ENCODE measurements at regions not wholly inside any gene's neighbourhood (a gene's known extent, or its start where the extent isn't known, plus 50 kb on each side); places are given as distances from the start of the nearest gene placed in this dataset.

GRCh38 chr5:63439537-63439936 is 522.7 kb downstream of the HTR1A start:
- no peak overlapping the region for H3K18ac ChIP-seq (ENCODE audit: low read depth, low read length)
- in situ Hi-C loops (cut with MboI; ENCODE audit: low sequenced_read_pairs) (no loop called here), intact Hi-C loops (cut with micrococcal nuclease) (no loop called here), dilution Hi-C loops (cut with HindIII; ENCODE audit: low sequenced_read_pairs, unreplicated experiment) (no loop called here)
- no peaks in the 10 kb centered on the region for H3K27me3 ChIP-seq (ENCODE audit: control insufficient read depth, insufficient read depth, low read length)
- WGBS, 2 experiments (ENCODE audit: extremely low coverage in 2 of 2, insufficient read length in 1 of 2), result no CpG with 5 or more reads among the region's 3 CpGs
- H3K4me1 ChIP-seq (ENCODE audit: control insufficient read depth, insufficient read depth, low read length), result no peaks in the 10 kb centered on the region
- H3K56ac ChIP-seq (ENCODE audit: extremely low read depth, insufficient read depth, low read length), result no peak overlapping the region
- H2BK15ac ChIP-seq (ENCODE audit: low read depth, low read length), result no peak overlapping the region
- no peak overlapping the region for H3K4me2 ChIP-seq (ENCODE audit: low read depth, low read length)
- H4K8ac ChIP-seq (ENCODE audit: low read depth in 2 of 2, low read length in 2 of 2), result no peak overlapping the region
- no peaks in the 10 kb centered on the region for H3K9me1 ChIP-seq (ENCODE audit: insufficient read depth, low read length)
- H4K5ac ChIP-seq (ENCODE audit: low read depth, low read length), result no peak overlapping the region
- no peak overlapping the region for H2AK5ac ChIP-seq (ENCODE audit: low read depth, low read length)
- ChIA-PET POLR2A (ENCODE audit: unreplicated experiment) (no interaction called here), CTCF (no interaction called here)
- H4K91ac ChIP-seq (ENCODE audit: insufficient read depth, low read depth, low read length), result no peak overlapping the region
- H2BK20ac ChIP-seq (ENCODE audit: low read depth, low read length), result no peak overlapping the region
- BruUV-seq (replicated peaks), result no TSS peak
- H2AK9ac ChIP-seq (replicated peaks; ENCODE audit: low read depth, low read length, poor library complexity), result no peak overlapping the region
- no peaks in the 10 kb centered on the region for H4K20me1 ChIP-seq (ENCODE audit: insufficient read depth, low read length)
- H2BK120ac ChIP-seq (ENCODE audit: low read depth, low read length), result no peak overlapping the region
- no peak overlapping the region for H3K27ac ChIP-seq (ENCODE audit: insufficient read depth, low read length)
- H3K14ac ChIP-seq (replicated peaks; ENCODE audit: low read depth, low read length), result no peak overlapping the region
- no peak overlapping the region for H3K4me3 ChIP-seq (ENCODE audit: insufficient read depth, low read depth, low read length)
- no peak overlapping the region for H2BK5ac ChIP-seq (ENCODE audit: low read depth, low read length, poor library complexity, severe bottlenecking)
- DNase-seq, result no peak
- TF ChIP-seq CHD1 (IDR thresholded peaks at IDR 0.05; ENCODE audit: low read depth, low read length) (no peak), USF2 (IDR thresholded peaks at IDR 0.05; ENCODE audit: low read depth, low read length) (no peak), FOS (IDR thresholded peaks at IDR 0.05; ENCODE audit: low read depth, low read length) (no peak), SMC3 (IDR thresholded peaks at IDR 0.05; ENCODE audit: low read depth, low read length) (no peak), RCOR1 (IDR thresholded peaks at IDR 0.05; ENCODE audit: insufficient replicate concordance, low read length) (no peak), RFX5 (IDR thresholded peaks at IDR 0.05; ENCODE audit: low read depth, low read length) (no peak), RAD21 (IDR thresholded peaks at IDR 0.05; ENCODE audit: low read length) (no peak), POLR2A (IDR thresholded peaks at IDR 0.05; ENCODE audit: low read depth, low read length) (no peak), MAFK (IDR thresholded peaks at IDR 0.05; ENCODE audit: low read depth, low read length) (no peak), CEBPB (IDR thresholded peaks at IDR 0.05; ENCODE audit: low read depth, low read length) (no peak)
- ATAC-seq (ENCODE audit: low read depth), result no peak
- peaks cover 10% of the 10 kb centered on the region for H3K9me3 ChIP-seq (ENCODE audit: control insufficient read depth, insufficient read depth, low read length)
- H3K36me3 ChIP-seq (ENCODE audit: control insufficient read depth, insufficient read depth, low read length), result no peaks in the 10 kb centered on the region
- H2AFZ ChIP-seq (replicated peaks; ENCODE audit: low read length, poor library complexity), result no peak overlapping the region
- no peak overlapping the region for H3K9ac ChIP-seq (ENCODE audit: low read depth, low read length)
- no peaks in the 10 kb centered on the region for H3K79me1 ChIP-seq (ENCODE audit: low read depth in 1 of 2, low read length in 2 of 2)
- no peak overlapping the region for H3K4ac ChIP-seq (ENCODE audit: low read depth, low read length)
- no peak overlapping the region for H3K23ac ChIP-seq (ENCODE audit: low read depth, low read length)

Measured in IMR-90 (cell line).